ENCODE measurements at regions not wholly inside any gene's neighbourhood (a gene's known extent, or its start where the extent isn't known, plus 50 kb on each side); places are given as distances from the start of the nearest gene placed in this dataset.

GRCh38 chr4:10256203-10256602, 139.6 kb upstream of the WDR1 start:
- no peak overlapping the region for H3K4me3 ChIP-seq (ENCODE audit: low read length)
- no peak for TF ChIP-seq CTCF (IDR thresholded peaks at IDR 0.05; ENCODE audit: insufficient read depth, low read depth, low read length, missing control alignments)
- no peak for DNase-seq (ENCODE audit: low read depth)

GRCh38 chr4:10253765-10254164, 137.2 kb upstream of the WDR1 start:
- peak; percentile 76 for DNase-seq (ENCODE audit: low read depth)
- H3K4me3 ChIP-seq (ENCODE audit: low read length), result no peak overlapping the region
- TF ChIP-seq CTCF (IDR thresholded peaks at IDR 0.05; ENCODE audit: insufficient read depth, low read depth, low read length, missing control alignments), result no peak

- no peak overlapping the region for H3K4me3 ChIP-seq (ENCODE audit: low read length)
- no peak for DNase-seq (ENCODE audit: low read depth)
- TF ChIP-seq CTCF (IDR thresholded peaks at IDR 0.05; ENCODE audit: insufficient read depth, low read depth, low read length, missing control alignments), result no peak
These were observed 129.2 kb upstream of the WDR1 start for GRCh38 chr4:10245751-10246150.

- no peak overlapping the region for H3K4me3 ChIP-seq (ENCODE audit: low read length)
- no peak for DNase-seq (ENCODE audit: low read depth)
- no peak for TF ChIP-seq CTCF (IDR thresholded peaks at IDR 0.05; ENCODE audit: insufficient read depth, low read depth, low read length, missing control alignments)
These were observed 127.3 kb upstream of the WDR1 start for GRCh38 chr4:10243856-10244255.

- H3K4me3 ChIP-seq (ENCODE audit: low read length), result no peak overlapping the region
- DNase-seq (ENCODE audit: low read depth), result no peak
- no peak for TF ChIP-seq CTCF (IDR thresholded peaks at IDR 0.05; ENCODE audit: insufficient read depth, low read depth, low read length, missing control alignments)
These were observed 124.1 kb upstream of the WDR1 start for GRCh38 chr4:10240691-10241090.

- no peak for TF ChIP-seq CTCF (IDR thresholded peaks at IDR 0.05; ENCODE audit: insufficient read depth, low read depth, low read length, missing control alignments)
- no peak for DNase-seq (ENCODE audit: low read depth)
- no peak overlapping the region for H3K4me3 ChIP-seq (ENCODE audit: low read length)
These were observed 123.5 kb upstream of the WDR1 start for GRCh38 chr4:10239982-10240654.

GRCh38 chr4:10237131-10237530, 120.5 kb upstream of the WDR1 start:
- TF ChIP-seq CTCF (IDR thresholded peaks at IDR 0.05; ENCODE audit: insufficient read depth, low read depth, low read length, missing control alignments), result no peak
- no peak for DNase-seq (ENCODE audit: low read depth)
- H3K4me3 ChIP-seq (ENCODE audit: low read length), result no peak overlapping the region
